ENCODE measurements at regions not wholly inside any gene's neighbourhood (a gene's known extent, or its start where the extent isn't known, plus 50 kb on each side); places are given as distances from the start of the nearest gene placed in this dataset.

DNA sequence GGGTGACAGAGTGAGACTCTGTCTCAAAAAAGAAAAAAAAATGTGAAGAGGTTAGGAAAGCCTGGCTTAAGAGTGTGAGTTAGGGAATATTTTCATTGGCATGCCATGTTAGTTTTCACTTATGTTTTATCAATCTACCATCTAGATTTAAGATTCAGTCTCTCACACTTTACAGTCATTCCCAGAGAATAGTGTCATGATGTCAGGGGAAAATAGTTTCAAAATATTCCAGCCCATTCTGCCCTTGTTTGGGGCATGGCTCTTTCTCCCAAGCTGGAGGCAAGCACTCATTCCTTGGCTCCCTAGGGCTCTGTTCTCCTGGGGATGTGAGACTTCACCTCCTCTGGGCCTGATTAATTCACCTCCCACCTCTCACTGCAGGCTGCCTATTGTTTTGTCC is 331.5 kb downstream of the CXCL12 start:
- TF ChIP-seq, protein P1, sequence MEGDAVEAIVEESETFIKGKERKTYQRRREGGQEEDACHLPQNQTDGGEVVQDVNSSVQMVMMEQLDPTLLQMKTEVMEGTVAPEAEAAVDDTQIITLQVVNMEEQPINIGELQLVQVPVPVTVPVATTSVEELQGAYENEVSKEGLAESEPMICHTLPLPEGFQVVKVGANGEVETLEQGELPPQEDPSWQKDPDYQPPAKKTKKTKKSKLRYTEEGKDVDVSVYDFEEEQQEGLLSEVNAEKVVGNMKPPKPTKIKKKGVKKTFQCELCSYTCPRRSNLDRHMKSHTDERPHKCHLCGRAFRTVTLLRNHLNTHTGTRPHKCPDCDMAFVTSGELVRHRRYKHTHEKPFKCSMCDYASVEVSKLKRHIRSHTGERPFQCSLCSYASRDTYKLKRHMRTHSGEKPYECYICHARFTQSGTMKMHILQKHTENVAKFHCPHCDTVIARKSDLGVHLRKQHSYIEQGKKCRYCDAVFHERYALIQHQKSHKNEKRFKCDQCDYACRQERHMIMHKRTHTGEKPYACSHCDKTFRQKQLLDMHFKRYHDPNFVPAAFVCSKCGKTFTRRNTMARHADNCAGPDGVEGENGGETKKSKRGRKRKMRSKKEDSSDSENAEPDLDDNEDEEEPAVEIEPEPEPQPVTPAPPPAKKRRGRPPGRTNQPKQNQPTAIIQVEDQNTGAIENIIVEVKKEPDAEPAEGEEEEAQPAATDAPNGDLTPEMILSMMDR (IDR thresholded peaks at IDR 0.05) = no peak
- no peak for TF ChIP-seq POLR2A (IDR thresholded peaks at IDR 0.05)
